ENCODE measurements at regions not wholly inside any gene's neighbourhood (a gene's known extent, or its start where the extent isn't known, plus 50 kb on each side); places are given as distances from the start of the nearest gene placed in this dataset.

DNA sequence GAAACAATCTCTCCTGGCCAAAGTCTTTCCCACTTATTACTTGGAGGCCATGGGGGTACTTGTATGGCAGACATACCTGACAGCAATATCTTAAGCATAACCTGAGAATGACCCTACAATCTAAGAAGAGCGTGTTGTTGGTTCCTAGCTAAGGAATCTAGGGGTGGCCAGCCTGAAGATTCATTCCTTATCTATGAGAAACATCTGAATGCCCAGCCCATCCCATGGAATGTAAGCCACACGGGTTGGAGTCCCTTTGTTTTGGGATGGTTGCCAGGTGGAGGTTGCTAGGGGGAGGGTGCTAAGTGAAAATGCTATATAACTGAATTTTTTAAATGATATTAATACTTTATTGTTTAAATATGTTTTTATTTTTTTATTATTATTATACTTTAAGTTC, 725.0 kb downstream of the ETS1 start:
- H3K9me3 ChIP-seq (ENCODE audit: control extremely low read depth in 1 of 3, control insufficient read depth in 2 of 3, insufficient read depth in 1 of 3, low read length in 2 of 3): no peaks in the 10 kb centered on the region
- Mint-ChIP-seq H3K27me3 (no peaks in the 10 kb centered on the region), H3K27ac (no peak overlapping the region), H3K4me3 (no peak overlapping the region), H3K9me3 (ENCODE audit: insufficient read depth) (no peaks in the 10 kb centered on the region), H3K4me1 (no peaks in the 10 kb centered on the region)
- 100% methylated on average over 1 of the region's 2 CpGs for WGBS (ENCODE audit: insufficient coverage)
- no peak overlapping the region for H3K4me3 ChIP-seq (ENCODE audit: control extremely low read depth in 1 of 5, extremely low read depth in 1 of 5, insufficient read depth in 1 of 5, low read depth in 2 of 5, low read length in 4 of 5)
- no peaks in the 10 kb centered on the region for H3K36me3 ChIP-seq (replicated peaks in 1 of 2; ENCODE audit: control extremely low read depth in 1 of 2, control insufficient read depth in 1 of 2, extremely low read depth in 1 of 2, insufficient read depth in 2 of 2, low read length in 1 of 2)
- CTCF ChIA-PET: no interaction called here
- H3K27ac ChIP-seq (ENCODE audit: low read length in 2 of 2): no peak overlapping the region
- DNase-seq (no peak), ATAC-seq (ENCODE audit: low read depth) (no peak)
- no peak overlapping the region for H2AFZ ChIP-seq (ENCODE audit: insufficient read depth, low read depth, low read length, poor library complexity, severe bottlenecking)
- no peak overlapping the region for H3K4me2 ChIP-seq (replicated peaks; ENCODE audit: low read depth, low read length, poor library complexity, severe bottlenecking)
- no peak overlapping the region for H3K9ac ChIP-seq (ENCODE audit: low read length)
- no peaks in the 10 kb centered on the region for H3K4me1 ChIP-seq (ENCODE audit: control insufficient read depth in 2 of 2, insufficient read depth in 2 of 2, low read length in 2 of 2)
- no peaks in the 10 kb centered on the region for H4K20me1 ChIP-seq (ENCODE audit: control insufficient read depth, insufficient read depth, low read length, poor library complexity, severe bottlenecking)
- H3K27me3 ChIP-seq (replicated peaks in 1 of 4; ENCODE audit: control extremely low read depth in 1 of 4, control insufficient read depth in 3 of 4, insufficient read depth in 4 of 4, low read length in 3 of 4): no peaks in the 10 kb centered on the region
- intact Hi-C loops (cut with micrococcal nuclease): no loop called here
- H3K79me2 ChIP-seq (ENCODE audit: control insufficient read depth, insufficient read depth, low read length): no peaks in the 10 kb centered on the region
- POLR2A ChIA-PET: no interaction called here
- no peak for TF ChIP-seq EZH2 (IDR thresholded peaks at IDR 0.05; ENCODE audit: borderline replicate concordance, insufficient read depth, low read depth, low read length, poor library complexity, severe bottlenecking)
- TF ChIP-seq, protein P1, sequence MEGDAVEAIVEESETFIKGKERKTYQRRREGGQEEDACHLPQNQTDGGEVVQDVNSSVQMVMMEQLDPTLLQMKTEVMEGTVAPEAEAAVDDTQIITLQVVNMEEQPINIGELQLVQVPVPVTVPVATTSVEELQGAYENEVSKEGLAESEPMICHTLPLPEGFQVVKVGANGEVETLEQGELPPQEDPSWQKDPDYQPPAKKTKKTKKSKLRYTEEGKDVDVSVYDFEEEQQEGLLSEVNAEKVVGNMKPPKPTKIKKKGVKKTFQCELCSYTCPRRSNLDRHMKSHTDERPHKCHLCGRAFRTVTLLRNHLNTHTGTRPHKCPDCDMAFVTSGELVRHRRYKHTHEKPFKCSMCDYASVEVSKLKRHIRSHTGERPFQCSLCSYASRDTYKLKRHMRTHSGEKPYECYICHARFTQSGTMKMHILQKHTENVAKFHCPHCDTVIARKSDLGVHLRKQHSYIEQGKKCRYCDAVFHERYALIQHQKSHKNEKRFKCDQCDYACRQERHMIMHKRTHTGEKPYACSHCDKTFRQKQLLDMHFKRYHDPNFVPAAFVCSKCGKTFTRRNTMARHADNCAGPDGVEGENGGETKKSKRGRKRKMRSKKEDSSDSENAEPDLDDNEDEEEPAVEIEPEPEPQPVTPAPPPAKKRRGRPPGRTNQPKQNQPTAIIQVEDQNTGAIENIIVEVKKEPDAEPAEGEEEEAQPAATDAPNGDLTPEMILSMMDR (IDR thresholded peaks at IDR 0.05): no peak

DNA sequence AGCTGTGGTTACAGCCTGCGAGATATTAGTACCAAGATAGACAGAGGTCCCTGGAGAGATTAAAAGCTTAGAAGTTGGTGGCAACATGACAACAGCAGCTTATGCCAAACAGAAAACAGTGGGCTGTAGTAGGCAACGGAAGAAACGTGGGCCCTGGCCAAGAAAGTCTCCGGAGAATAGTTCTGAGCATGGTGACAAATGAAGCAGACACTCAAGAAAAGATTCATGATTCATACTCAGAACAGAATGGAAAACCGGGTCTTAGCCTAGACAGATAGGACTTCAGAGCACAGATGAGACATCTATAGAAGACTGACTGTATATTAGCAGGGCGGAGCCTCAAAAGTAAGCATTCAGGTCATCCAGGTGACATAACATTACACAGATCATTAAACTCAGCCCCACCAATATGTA, 727.4 kb downstream of the ETS1 start:
- intact Hi-C loops (cut with micrococcal nuclease): no loop called here
- no peaks in the 10 kb centered on the region for H3K9me3 ChIP-seq (ENCODE audit: control extremely low read depth in 1 of 3, control insufficient read depth in 2 of 3, insufficient read depth in 1 of 3, low read length in 2 of 3)
- peaks cover 2% of the 10 kb centered on the region for H3K9me3 Mint-ChIP-seq (ENCODE audit: insufficient read depth)
- ATAC-seq (ENCODE audit: low read depth): no peak
- H3K4me2 ChIP-seq (replicated peaks; ENCODE audit: low read depth, low read length, poor library complexity, severe bottlenecking): no peak overlapping the region
- no peaks in the 10 kb centered on the region for H4K20me1 ChIP-seq (ENCODE audit: control insufficient read depth, insufficient read depth, low read length, poor library complexity, severe bottlenecking)
- H2AFZ ChIP-seq (ENCODE audit: insufficient read depth, low read depth, low read length, poor library complexity, severe bottlenecking): no peak overlapping the region
- no peak overlapping the region for H3K27ac ChIP-seq (ENCODE audit: low read length in 2 of 2)
- H3K27ac Mint-ChIP-seq: no peak overlapping the region
- no peak for DNase-seq
- no peak overlapping the region for H3K4me3 ChIP-seq (ENCODE audit: control extremely low read depth in 1 of 5, extremely low read depth in 1 of 5, insufficient read depth in 1 of 5, low read depth in 2 of 5, low read length in 4 of 5)
- ChIA-PET CTCF (no interaction called here), POLR2A (no interaction called here)
- TF ChIP-seq, protein P1 (IDR thresholded peaks at IDR 0.05): no peak
- no peak for TF ChIP-seq EZH2 (IDR thresholded peaks at IDR 0.05; ENCODE audit: borderline replicate concordance, insufficient read depth, low read depth, low read length, poor library complexity, severe bottlenecking)
- H3K9ac ChIP-seq (ENCODE audit: low read length): no peak overlapping the region
- no peak overlapping the region for H3K4me3 Mint-ChIP-seq
- no peaks in the 10 kb centered on the region for H3K79me2 ChIP-seq (ENCODE audit: control insufficient read depth, insufficient read depth, low read length)
- no peaks in the 10 kb centered on the region for H3K4me1 Mint-ChIP-seq
- no peaks in the 10 kb centered on the region for H3K27me3 ChIP-seq (replicated peaks in 1 of 4; ENCODE audit: control extremely low read depth in 1 of 4, control insufficient read depth in 3 of 4, insufficient read depth in 4 of 4, low read length in 3 of 4)
- no peaks in the 10 kb centered on the region for H3K4me1 ChIP-seq (ENCODE audit: control insufficient read depth in 2 of 2, insufficient read depth in 2 of 2, low read length in 2 of 2)
- H3K36me3 ChIP-seq (replicated peaks in 1 of 2; ENCODE audit: control extremely low read depth in 1 of 2, control insufficient read depth in 1 of 2, extremely low read depth in 1 of 2, insufficient read depth in 2 of 2, low read length in 1 of 2): no peaks in the 10 kb centered on the region
- 60% methylated on average over 5 of the region's 6 CpGs for WGBS (ENCODE audit: insufficient coverage)
- H3K27me3 Mint-ChIP-seq: peaks cover 5% of the 10 kb centered on the region

Measured in B cell (primary cell).